ENCODE measurements at regions not wholly inside any gene's neighbourhood (a gene's known extent, or its start where the extent isn't known, plus 50 kb on each side); places are given as distances from the start of the nearest gene placed in this dataset.

DNA sequence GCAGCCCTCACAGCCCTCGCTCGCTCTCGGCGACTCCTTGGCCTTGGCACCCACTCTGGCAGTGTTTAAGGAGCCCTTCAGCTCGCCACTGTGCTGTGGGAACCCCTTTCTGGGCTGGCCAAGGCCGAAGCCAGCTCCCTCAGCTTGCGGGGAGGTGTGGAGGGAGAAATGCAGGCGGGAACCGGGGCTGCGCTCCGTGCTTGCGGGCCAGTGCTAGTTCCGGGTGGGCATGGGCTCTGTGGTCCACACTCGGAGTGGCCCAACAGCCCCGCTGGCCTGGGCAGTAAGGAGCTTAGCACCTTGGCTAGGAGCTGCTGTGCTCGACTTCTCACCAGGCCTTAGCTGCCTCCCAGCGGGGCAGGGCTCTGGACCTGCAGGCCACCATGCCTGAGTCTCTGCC, 192.6 kb downstream of the COX18 start:
- TF ChIP-seq CTCF (conservative IDR thresholded peaks at IDR 0.05; ENCODE audit: low read depth, low read length) (no peak), EZH2 (IDR thresholded peaks at IDR 0.05; ENCODE audit: borderline replicate concordance, low read depth, low read length, poor library complexity, severe bottlenecking) (no peak)
